ENCODE measurements at regions not wholly inside any gene's neighbourhood (a gene's known extent, or its start where the extent isn't known, plus 50 kb on each side); places are given as distances from the start of the nearest gene placed in this dataset.

GRCh38 chr2:176760439-176760838, 452.2 kb upstream of the HNRNPA3 start:
- no peak for DNase-seq (ENCODE audit: low read depth)
- no peak for TF ChIP-seq CTCF (IDR thresholded peaks at IDR 0.05; ENCODE audit: insufficient read depth, low read depth, low read length)

GRCh38 chr2:176763130-176763529, 449.5 kb upstream of the HNRNPA3 start:
- DNase-seq (ENCODE audit: low read depth): no peak
- ChIA-PET POLR2A (no interaction called here), CTCF (interaction anchor here (0.8 kb wide), 1 partner anchor 116 kb away, joined by 3 read pairs; no protein-coding TSS in a partner anchor)
- no peaks in the 10 kb centered on the region for H3K27me3 ChIP-seq (ENCODE audit: control insufficient read depth, insufficient read depth, low read length)
- no peaks in the 10 kb centered on the region for H3K36me3 ChIP-seq (ENCODE audit: control insufficient read depth, insufficient read depth, low read length)
- no peak overlapping the region for H3K4me3 ChIP-seq (ENCODE audit: low read depth, low read length)
- no peak for TF ChIP-seq CTCF (IDR thresholded peaks at IDR 0.05; ENCODE audit: insufficient read depth, low read depth, low read length)

More at GRCh38 chr2:176760439-176760838, 452.2 kb upstream of the HNRNPA3 start:
- Histone ChIP-seq H3K27me3 (ENCODE audit: control insufficient read depth, insufficient read depth, low read length) (no peaks in the 10 kb centered on the region), H3K36me3 (ENCODE audit: control insufficient read depth, insufficient read depth, low read length) (no peaks in the 10 kb centered on the region), H3K4me3 (ENCODE audit: low read depth, low read length) (no peak overlapping the region)
- POLR2A ChIA-PET: no interaction called here
- CTCF ChIA-PET: no interaction called here

GRCh38 chr2:176763851-176764404, 448.7 kb upstream of the HNRNPA3 start:
- no peaks in the 10 kb centered on the region for H3K36me3 ChIP-seq (ENCODE audit: control insufficient read depth, insufficient read depth, low read length)
- TF ChIP-seq CTCF (IDR thresholded peaks at IDR 0.05; ENCODE audit: insufficient read depth, low read depth, low read length): no peak
- CTCF ChIA-PET: no interaction called here
- POLR2A ChIA-PET: no interaction called here
- no peak for DNase-seq (ENCODE audit: low read depth)
- H3K27me3 ChIP-seq (ENCODE audit: control insufficient read depth, insufficient read depth, low read length): no peaks in the 10 kb centered on the region
- no peak overlapping the region for H3K4me3 ChIP-seq (ENCODE audit: low read depth, low read length)

- Histone ChIP-seq H3K4me3 (ENCODE audit: low read depth, low read length) (no peak overlapping the region), H3K36me3 (ENCODE audit: control insufficient read depth, insufficient read depth, low read length) (no peaks in the 10 kb centered on the region), H3K27me3 (ENCODE audit: control insufficient read depth, insufficient read depth, low read length) (no peaks in the 10 kb centered on the region)
- POLR2A ChIA-PET: no interaction called here
- CTCF ChIA-PET: no interaction called here
- DNase-seq (ENCODE audit: low read depth): no peak
- no peak for TF ChIP-seq CTCF (IDR thresholded peaks at IDR 0.05; ENCODE audit: insufficient read depth, low read depth, low read length)
These were observed 447.7 kb upstream of the HNRNPA3 start for GRCh38 chr2:176764921-176765320.

GRCh38 chr2:176766005-176766404, 446.6 kb upstream of the HNRNPA3 start:
- H3K27me3 ChIP-seq (ENCODE audit: control insufficient read depth, insufficient read depth, low read length): no peaks in the 10 kb centered on the region
- H3K36me3 ChIP-seq (ENCODE audit: control insufficient read depth, insufficient read depth, low read length): no peaks in the 10 kb centered on the region
- no peak overlapping the region for H3K4me3 ChIP-seq (ENCODE audit: low read depth, low read length)
- CTCF ChIA-PET: no interaction called here
- no peak for TF ChIP-seq CTCF (IDR thresholded peaks at IDR 0.05; ENCODE audit: insufficient read depth, low read depth, low read length)
- POLR2A ChIA-PET: no interaction called here
- DNase-seq (ENCODE audit: low read depth): no peak
